ENCODE measurements at regions not wholly inside any gene's neighbourhood (a gene's known extent, or its start where the extent isn't known, plus 50 kb on each side); places are given as distances from the start of the nearest gene placed in this dataset.

- BruUV-seq (replicated peaks) = no TSS peak
- Histone ChIP-seq H3K27me3 (ENCODE audit: control insufficient read depth, insufficient read depth, low read length) (no peaks in the 10 kb centered on the region; the same call in 1 of the 2 replicates), H3K4me1 (ENCODE audit: control insufficient read depth, insufficient read depth, low read length) (no peaks in the 10 kb centered on the region), H3K9me3 (ENCODE audit: control insufficient read depth, insufficient read depth, low read depth, low read length) (no peaks in the 10 kb centered on the region), H3K4me3 (ENCODE audit: low read depth in 2 of 2, low read length in 2 of 2) (no peak overlapping the region), H3K27ac (ENCODE audit: low read length) (no peak overlapping the region), H3K36me3 (ENCODE audit: control insufficient read depth, insufficient read depth, low read length) (no peaks in the 10 kb centered on the region)
- TF ChIP-seq REST (IDR thresholded peaks at IDR 0.05; ENCODE audit: insufficient read depth in 1 of 2, low read depth in 2 of 2, low read length in 1 of 2) = no peak
- no peak for TF ChIP-seq POLR2AphosphoS5 (IDR thresholded peaks at IDR 0.05; ENCODE audit: low read depth, low read length)
- ChIA-PET POLR2A (interaction anchor here (0.6 kb wide), 1 partner anchor 254 kb away, joined by 11 read pairs; no protein-coding TSS in a partner anchor), CTCF (no interaction called here)
- in situ Hi-C loops (cut with HindIII; ENCODE audit: low pct_unique_long_range_greater_than_20kb, low sequenced_read_pairs) = no loop called here
- intact Hi-C loops (cut with micrococcal nuclease; ENCODE audit: unreplicated experiment) = no loop called here
- ATAC-seq = no peak
- no peak for DNase-seq (ENCODE audit: low read depth, low spot score)
These were observed 115.1 kb downstream of the NAB1 start for GRCh38 chr2:190763901-190764514.

- ATAC-seq (peak; percentile 42; the same call in 1 of the 2 replicates), DNase-seq (ENCODE audit: low read depth, low spot score) (no peak)
- BruUV-seq (replicated peaks) = no TSS peak
- CTCF ChIA-PET = no interaction called here
- intact Hi-C loops (cut with micrococcal nuclease; ENCODE audit: unreplicated experiment) = no loop called here
- TF ChIP-seq TCF7L2 (IDR thresholded peaks at IDR 0.05; ENCODE audit: low read depth, low read length) (no peak), SIN3A (IDR thresholded peaks at IDR 0.05; ENCODE audit: borderline replicate concordance, insufficient read depth, low read depth, low read length) (no peak), REST (IDR thresholded peaks at IDR 0.05; ENCODE audit: insufficient read depth in 1 of 2, low read depth in 2 of 2, low read length in 1 of 2) (no peak), CTCF (IDR thresholded peaks at IDR 0.05) (no peak), POLR2AphosphoS5 (IDR thresholded peaks at IDR 0.05; ENCODE audit: low read depth, low read length) (no peak)
- POLR2A ChIA-PET = no interaction called here
- Histone ChIP-seq H3K9me3 (ENCODE audit: control insufficient read depth, insufficient read depth, low read depth, low read length) (no peaks in the 10 kb centered on the region), H3K4me3 (ENCODE audit: low read depth in 2 of 2, low read length in 2 of 2) (no peak overlapping the region), H3K27ac (ENCODE audit: low read length) (no peak overlapping the region), H3K4me1 (ENCODE audit: control insufficient read depth, insufficient read depth, low read length) (no peaks in the 10 kb centered on the region), H3K36me3 (ENCODE audit: control insufficient read depth, insufficient read depth, low read length) (no peaks in the 10 kb centered on the region), H3K27me3 (ENCODE audit: control insufficient read depth, insufficient read depth, low read length) (peaks cover 2% of the 10 kb centered on the region; the same call in 1 of the 2 replicates)
- in situ Hi-C loops (cut with HindIII; ENCODE audit: low pct_unique_long_range_greater_than_20kb, low sequenced_read_pairs) = no loop called here
These were observed 115.0 kb upstream of the GLS start for GRCh38 chr2:190765386-190766173.

Data from Panc1 (cell line).